ENCODE measurements at regions not wholly inside any gene's neighbourhood (a gene's known extent, or its start where the extent isn't known, plus 50 kb on each side); places are given as distances from the start of the nearest gene placed in this dataset.

DNA sequence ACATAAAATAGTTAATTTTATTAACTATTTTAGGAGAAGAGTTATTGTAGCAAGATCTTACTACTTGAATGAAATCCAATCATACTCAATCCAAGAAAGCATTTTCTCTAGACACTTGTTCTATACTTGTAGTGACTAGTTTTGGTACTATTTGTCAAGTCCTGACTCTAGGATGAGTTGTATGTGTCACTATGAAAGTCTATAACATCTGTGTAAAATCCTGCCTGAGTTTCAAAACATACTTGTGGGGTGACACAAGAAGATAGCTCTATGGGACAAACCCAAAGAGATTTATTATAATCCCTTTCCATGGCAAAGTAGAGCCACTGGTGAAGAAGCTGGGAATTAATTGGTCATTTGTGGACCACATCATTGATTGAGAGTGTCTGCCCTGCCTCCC lies 1042.2 kb upstream of the ADGRL4 start:
- no peak for ATAC-seq
- Histone ChIP-seq H3K4me3 (ENCODE audit: low read depth in 2 of 2, low read length in 2 of 2) (no peak overlapping the region), H3K36me3 (ENCODE audit: control insufficient read depth, insufficient read depth, low read length) (no peaks in the 10 kb centered on the region), H3K27ac (ENCODE audit: low read length) (no peak overlapping the region), H3K9me3 (ENCODE audit: control insufficient read depth, insufficient read depth, low read depth, low read length) (no peaks in the 10 kb centered on the region), H3K4me1 (ENCODE audit: control insufficient read depth, insufficient read depth, low read length) (no peaks in the 10 kb centered on the region), H3K27me3 (ENCODE audit: control insufficient read depth, insufficient read depth, low read length) (no peaks in the 10 kb centered on the region)
- no TSS peak for BruUV-seq (replicated peaks)
- ChIA-PET POLR2A (no interaction called here), CTCF (no interaction called here)
- no peak for DNase-seq (ENCODE audit: low read depth, low spot score)
- TF ChIP-seq SIN3A (IDR thresholded peaks at IDR 0.05; ENCODE audit: borderline replicate concordance, insufficient read depth, low read depth, low read length) (no peak), POLR2AphosphoS5 (IDR thresholded peaks at IDR 0.05; ENCODE audit: low read depth, low read length) (no peak), TCF7L2 (IDR thresholded peaks at IDR 0.05; ENCODE audit: low read depth, low read length) (no peak)
- TF ChIP-seq, protein P1, sequence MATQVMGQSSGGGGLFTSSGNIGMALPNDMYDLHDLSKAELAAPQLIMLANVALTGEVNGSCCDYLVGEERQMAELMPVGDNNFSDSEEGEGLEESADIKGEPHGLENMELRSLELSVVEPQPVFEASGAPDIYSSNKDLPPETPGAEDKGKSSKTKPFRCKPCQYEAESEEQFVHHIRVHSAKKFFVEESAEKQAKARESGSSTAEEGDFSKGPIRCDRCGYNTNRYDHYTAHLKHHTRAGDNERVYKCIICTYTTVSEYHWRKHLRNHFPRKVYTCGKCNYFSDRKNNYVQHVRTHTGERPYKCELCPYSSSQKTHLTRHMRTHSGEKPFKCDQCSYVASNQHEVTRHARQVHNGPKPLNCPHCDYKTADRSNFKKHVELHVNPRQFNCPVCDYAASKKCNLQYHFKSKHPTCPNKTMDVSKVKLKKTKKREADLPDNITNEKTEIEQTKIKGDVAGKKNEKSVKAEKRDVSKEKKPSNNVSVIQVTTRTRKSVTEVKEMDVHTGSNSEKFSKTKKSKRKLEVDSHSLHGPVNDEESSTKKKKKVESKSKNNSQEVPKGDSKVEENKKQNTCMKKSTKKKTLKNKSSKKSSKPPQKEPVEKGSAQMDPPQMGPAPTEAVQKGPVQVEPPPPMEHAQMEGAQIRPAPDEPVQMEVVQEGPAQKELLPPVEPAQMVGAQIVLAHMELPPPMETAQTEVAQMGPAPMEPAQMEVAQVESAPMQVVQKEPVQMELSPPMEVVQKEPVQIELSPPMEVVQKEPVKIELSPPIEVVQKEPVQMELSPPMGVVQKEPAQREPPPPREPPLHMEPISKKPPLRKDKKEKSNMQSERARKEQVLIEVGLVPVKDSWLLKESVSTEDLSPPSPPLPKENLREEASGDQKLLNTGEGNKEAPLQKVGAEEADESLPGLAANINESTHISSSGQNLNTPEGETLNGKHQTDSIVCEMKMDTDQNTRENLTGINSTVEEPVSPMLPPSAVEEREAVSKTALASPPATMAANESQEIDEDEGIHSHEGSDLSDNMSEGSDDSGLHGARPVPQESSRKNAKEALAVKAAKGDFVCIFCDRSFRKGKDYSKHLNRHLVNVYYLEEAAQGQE (IDR thresholded peaks at IDR 0.05; ENCODE audit: insufficient read depth in 1 of 2, low read depth in 2 of 2, low read length in 1 of 2), result no peak
- TF ChIP-seq, protein P2, sequence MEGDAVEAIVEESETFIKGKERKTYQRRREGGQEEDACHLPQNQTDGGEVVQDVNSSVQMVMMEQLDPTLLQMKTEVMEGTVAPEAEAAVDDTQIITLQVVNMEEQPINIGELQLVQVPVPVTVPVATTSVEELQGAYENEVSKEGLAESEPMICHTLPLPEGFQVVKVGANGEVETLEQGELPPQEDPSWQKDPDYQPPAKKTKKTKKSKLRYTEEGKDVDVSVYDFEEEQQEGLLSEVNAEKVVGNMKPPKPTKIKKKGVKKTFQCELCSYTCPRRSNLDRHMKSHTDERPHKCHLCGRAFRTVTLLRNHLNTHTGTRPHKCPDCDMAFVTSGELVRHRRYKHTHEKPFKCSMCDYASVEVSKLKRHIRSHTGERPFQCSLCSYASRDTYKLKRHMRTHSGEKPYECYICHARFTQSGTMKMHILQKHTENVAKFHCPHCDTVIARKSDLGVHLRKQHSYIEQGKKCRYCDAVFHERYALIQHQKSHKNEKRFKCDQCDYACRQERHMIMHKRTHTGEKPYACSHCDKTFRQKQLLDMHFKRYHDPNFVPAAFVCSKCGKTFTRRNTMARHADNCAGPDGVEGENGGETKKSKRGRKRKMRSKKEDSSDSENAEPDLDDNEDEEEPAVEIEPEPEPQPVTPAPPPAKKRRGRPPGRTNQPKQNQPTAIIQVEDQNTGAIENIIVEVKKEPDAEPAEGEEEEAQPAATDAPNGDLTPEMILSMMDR (IDR thresholded peaks at IDR 0.05), result no peak
- in situ Hi-C loops (cut with HindIII; ENCODE audit: low pct_unique_long_range_greater_than_20kb, low sequenced_read_pairs), result no loop called here
- intact Hi-C loops (cut with micrococcal nuclease; ENCODE audit: unreplicated experiment), result no loop called here

DNA sequence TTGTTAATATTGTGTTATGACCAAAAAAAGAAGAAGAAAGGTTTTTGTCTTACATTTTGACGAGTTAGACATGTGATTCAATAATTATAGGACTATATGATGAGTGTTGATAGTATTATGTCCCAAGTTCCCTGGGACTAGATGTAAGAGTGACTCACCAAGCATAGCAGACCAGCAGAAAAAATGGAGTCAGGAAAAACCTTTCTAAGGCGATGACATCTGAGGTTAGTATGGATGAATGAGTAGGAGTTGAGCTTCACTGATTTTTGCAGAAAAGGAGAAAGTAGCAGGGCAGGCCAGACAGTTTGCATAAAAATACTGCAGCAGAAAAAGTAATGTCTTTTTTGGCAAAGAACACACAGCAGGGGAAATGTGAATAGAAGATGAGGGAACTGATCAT lies 1041.3 kb upstream of the ADGRL4 start:
- H3K27me3 ChIP-seq (ENCODE audit: control insufficient read depth, insufficient read depth, low read length), result no peaks in the 10 kb centered on the region
- ATAC-seq (no peak), DNase-seq (ENCODE audit: low read depth, low spot score) (no peak)
- no peak for TF ChIP-seq SIN3A (IDR thresholded peaks at IDR 0.05; ENCODE audit: borderline replicate concordance, insufficient read depth, low read depth, low read length)
- TF ChIP-seq, protein P1 (IDR thresholded peaks at IDR 0.05; ENCODE audit: insufficient read depth in 1 of 2, low read depth in 2 of 2, low read length in 1 of 2), result no peak
- no peak for TF ChIP-seq POLR2AphosphoS5 (IDR thresholded peaks at IDR 0.05; ENCODE audit: low read depth, low read length)
- TF ChIP-seq, protein P2 (IDR thresholded peaks at IDR 0.05), result no peak
- no peak for TF ChIP-seq TCF7L2 (IDR thresholded peaks at IDR 0.05; ENCODE audit: low read depth, low read length)
- H3K9me3 ChIP-seq (ENCODE audit: control insufficient read depth, insufficient read depth, low read depth, low read length), result no peaks in the 10 kb centered on the region
- ChIA-PET CTCF (no interaction called here), POLR2A (no interaction called here)
- no peaks in the 10 kb centered on the region for H3K36me3 ChIP-seq (ENCODE audit: control insufficient read depth, insufficient read depth, low read length)
- in situ Hi-C loops (cut with HindIII; ENCODE audit: low pct_unique_long_range_greater_than_20kb, low sequenced_read_pairs), result no loop called here
- BruUV-seq (replicated peaks), result no TSS peak
- intact Hi-C loops (cut with micrococcal nuclease; ENCODE audit: unreplicated experiment), result no loop called here
- no peak overlapping the region for H3K27ac ChIP-seq (ENCODE audit: low read length)
- no peaks in the 10 kb centered on the region for H3K4me1 ChIP-seq (ENCODE audit: control insufficient read depth, insufficient read depth, low read length)
- no peak overlapping the region for H3K4me3 ChIP-seq (ENCODE audit: low read depth in 2 of 2, low read length in 2 of 2)

Measured in Panc1 (cell line).